ENCODE measurements at regions not wholly inside any gene's neighbourhood (a gene's known extent, or its start where the extent isn't known, plus 50 kb on each side); places are given as distances from the start of the nearest gene placed in this dataset.
"Not testable (repeated sequence)": the region's sequence is repeated elsewhere in the genome, so short reads cannot be mapped to it uniquely, and the experiment has no call there.

DNA sequence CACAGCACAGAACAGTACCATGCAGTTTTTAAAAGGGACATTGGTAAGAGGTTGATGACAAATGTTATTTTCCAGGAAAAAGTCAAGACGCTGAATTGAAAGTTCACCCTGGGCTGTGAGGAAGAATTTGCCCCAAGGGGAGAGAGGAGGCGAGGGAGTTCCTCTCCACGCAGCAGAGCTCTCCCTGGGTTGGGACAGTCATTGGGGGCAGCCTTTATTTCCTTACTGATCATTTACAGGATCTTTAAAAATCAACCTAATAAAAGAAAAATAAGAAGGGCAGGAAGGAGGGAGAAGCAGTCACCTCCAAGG, 49.9 kb upstream of the WNT7B start:
- no peaks in the 10 kb centered on the region; the same call in 1 of the 2 replicates for H3K4me1 ChIP-seq (ENCODE audit: insufficient read depth, low read length)
- no peaks in the 10 kb centered on the region for H3K9me3 ChIP-seq (ENCODE audit: control insufficient read depth, insufficient read depth, low read length)
- peak overlapping the region; percentile 54; the same call in 1 of the 2 replicates for H3K9ac ChIP-seq (ENCODE audit: low read depth, low read length)
- no peaks in the 10 kb centered on the region for H3K36me3 ChIP-seq (ENCODE audit: insufficient read depth, low read length)

DNA sequence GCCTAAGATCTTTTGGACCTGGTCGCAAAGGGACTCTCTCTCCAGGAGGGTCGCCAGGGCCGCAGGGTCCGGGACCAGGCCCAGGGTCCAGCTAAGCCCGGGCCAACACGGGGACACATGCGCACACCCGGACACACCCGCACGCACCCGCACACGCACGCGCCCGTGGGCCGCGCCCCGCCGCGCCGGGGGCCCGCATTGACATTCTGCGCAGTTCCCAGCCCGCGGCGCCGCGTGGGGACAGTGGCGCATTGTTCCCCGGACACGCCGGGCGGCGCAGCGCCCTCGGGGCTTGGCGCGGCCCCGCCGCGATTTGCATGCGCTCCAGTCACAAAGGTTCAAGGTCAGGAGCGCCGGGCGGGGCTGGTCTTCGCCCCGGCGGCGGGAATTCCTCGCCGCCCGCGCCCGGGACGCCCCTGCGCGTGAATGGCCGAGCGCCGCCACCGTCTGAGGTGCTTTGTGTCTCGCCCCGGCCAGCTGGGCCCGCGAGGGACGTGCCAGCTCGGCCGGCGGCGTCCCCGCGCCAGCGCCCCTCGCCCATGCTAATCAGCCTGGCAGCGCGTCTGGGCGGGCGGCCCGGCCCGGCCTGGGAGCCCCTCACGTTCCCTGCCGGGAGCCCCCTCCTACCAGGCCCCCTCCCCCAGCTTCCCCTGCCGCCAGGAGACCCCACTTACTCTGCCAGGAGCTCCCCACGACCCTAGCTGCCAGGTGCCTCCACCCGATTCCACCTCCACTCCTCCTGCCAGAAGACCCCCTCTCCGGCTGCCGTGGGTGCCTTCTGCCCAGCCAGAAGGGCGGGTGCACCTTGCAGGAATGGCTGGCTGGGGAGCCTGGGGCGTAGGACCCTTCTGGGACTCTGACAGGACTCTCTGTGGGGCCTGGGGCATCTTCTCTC, 50.5 kb upstream of the WNT7B start:
- peak overlapping the region; percentile 54 for H3K9ac ChIP-seq (ENCODE audit: low read depth, low read length)
- no peaks in the 10 kb centered on the region for H3K9me3 ChIP-seq (ENCODE audit: control insufficient read depth, insufficient read depth, low read length)
- no peaks in the 10 kb centered on the region for H3K36me3 ChIP-seq (ENCODE audit: insufficient read depth, low read length)
- H3K4me1 ChIP-seq (ENCODE audit: insufficient read depth, low read length): no peaks in the 10 kb centered on the region; the same call in 1 of the 2 replicates

DNA sequence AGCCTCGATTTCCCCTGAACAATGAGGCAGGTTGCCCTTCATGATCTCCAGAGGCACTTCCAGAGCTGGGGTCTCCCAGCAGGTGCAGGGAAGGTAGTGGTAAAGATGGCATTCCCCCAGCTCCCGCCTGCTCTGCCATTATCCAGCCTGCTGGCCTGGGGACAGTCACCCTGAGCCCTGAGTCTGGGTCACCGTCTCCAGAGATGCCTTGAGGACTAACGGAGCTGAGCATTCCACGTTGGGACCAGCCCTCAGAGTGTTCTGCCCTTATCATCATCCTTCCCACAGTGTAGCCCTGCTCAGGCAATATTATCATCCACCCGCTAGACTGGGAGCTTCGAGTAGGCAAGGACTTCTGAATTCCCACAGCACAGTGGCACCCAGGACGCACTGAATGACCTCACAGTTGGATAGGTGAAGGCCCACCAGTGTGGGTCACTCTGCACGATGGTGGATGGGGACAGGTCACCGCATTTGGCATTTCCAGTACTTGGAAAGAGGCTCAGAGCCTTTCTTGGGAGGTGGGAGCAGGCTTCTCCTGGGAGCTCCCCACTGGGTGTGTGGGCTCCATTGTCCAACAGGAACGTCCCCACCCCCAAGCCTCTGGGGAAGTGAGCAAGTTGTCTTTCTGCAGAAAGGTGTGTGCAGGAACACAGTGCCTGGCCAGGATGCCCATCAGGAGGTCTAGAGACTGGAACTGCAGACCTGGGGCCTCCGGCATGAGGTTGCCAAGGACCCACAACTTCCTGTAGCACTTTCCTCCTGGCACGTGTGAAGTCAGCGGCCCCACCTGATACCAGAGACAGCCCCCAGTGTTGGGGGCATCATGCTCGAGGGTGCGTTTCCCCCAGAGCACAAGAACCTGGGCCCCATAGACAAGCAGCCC, 51.4 kb upstream of the WNT7B start:
- no peaks in the 10 kb centered on the region for H3K9me3 ChIP-seq (ENCODE audit: control insufficient read depth, insufficient read depth, low read length)
- H3K9ac ChIP-seq (ENCODE audit: low read depth, low read length): no peak overlapping the region
- no peaks in the 10 kb centered on the region; the same call in 1 of the 2 replicates for H3K4me1 ChIP-seq (ENCODE audit: insufficient read depth, low read length)
- H3K36me3 ChIP-seq (ENCODE audit: insufficient read depth, low read length): no peaks in the 10 kb centered on the region

- Histone ChIP-seq H3K9me3 (ENCODE audit: control insufficient read depth, insufficient read depth, low read length) (no peaks in the 10 kb centered on the region), H3K4me1 (ENCODE audit: insufficient read depth, low read length) (no peaks in the 10 kb centered on the region; the same call in 1 of the 2 replicates), H3K36me3 (ENCODE audit: insufficient read depth, low read length) (no peaks in the 10 kb centered on the region), H3K9ac (ENCODE audit: low read depth, low read length) (no peak overlapping the region)
These were observed 52.1 kb upstream of the WNT7B start for GRCh38 chr22:46029036-46029435.

- Histone ChIP-seq H3K4me1 (ENCODE audit: insufficient read depth, low read length) (no peaks in the 10 kb centered on the region; the same call in 1 of the 2 replicates), H3K9ac (ENCODE audit: low read depth, low read length) (no peak overlapping the region), H3K9me3 (ENCODE audit: control insufficient read depth, insufficient read depth, low read length) (no peaks in the 10 kb centered on the region), H3K36me3 (ENCODE audit: insufficient read depth, low read length) (no peaks in the 10 kb centered on the region)
These were observed 52.7 kb upstream of the WNT7B start for GRCh38 chr22:46029574-46030200.

DNA sequence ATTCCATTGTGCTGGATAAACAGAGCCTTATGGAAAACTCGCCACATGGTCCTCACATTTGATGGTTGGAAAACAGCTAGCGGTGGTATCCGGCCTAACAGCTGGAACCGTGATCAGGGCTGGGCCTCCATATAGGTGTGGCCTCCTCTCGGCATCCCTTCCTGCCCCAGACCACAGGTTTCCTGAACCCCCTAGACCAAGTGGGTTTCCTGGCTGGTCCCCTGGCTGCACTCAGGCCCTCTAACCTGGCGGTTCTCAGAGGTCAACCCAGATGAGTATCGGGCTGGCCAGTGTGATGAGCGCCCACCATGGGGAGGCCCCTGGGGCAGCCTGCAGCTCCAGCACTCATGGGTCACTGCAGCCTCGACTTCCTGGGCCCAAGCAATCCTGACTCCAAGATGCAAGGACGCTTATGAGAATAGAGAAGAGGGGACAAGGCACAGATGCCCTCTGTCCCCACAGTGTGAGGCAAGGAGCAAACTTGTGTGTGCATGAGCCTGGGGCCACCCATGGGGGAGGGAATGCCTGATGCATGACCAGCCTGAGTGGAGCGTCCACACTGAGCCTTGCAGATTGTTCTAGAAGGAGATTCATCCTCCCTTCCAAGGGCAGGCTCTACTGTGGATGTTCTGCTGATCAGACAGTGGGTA, 53.4 kb upstream of the WNT7B start:
- peaks cover 5% of the 10 kb centered on the region for H3K4me1 ChIP-seq (ENCODE audit: insufficient read depth, low read length)
- no peaks in the 10 kb centered on the region for H3K9me3 ChIP-seq (ENCODE audit: control insufficient read depth, insufficient read depth, low read length)
- H3K9ac ChIP-seq (ENCODE audit: low read depth, low read length): no peak overlapping the region
- no peaks in the 10 kb centered on the region for H3K36me3 ChIP-seq (ENCODE audit: insufficient read depth, low read length)

DNA sequence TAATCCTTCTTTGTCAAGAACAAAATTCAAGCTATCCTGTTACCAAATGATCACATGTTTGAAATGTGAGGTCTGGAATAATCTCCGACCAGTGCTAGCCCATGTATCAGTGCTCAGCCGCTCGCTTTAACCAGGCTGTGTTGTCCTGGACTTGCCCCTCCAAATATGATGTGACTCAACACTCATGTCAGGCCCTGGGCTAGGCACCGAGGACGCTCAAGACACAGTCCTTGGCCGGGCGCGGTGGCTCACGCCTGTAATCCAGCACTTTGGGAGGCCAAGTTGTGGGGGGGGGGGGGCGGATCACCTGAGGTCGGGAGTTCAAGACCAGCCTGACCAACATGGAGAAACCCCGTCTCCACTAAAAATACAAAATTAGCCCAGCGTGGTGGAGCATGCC, 54.1 kb upstream of the WNT7B start:
- Histone ChIP-seq H3K4me1 (ENCODE audit: insufficient read depth, low read length) (peaks cover 5% of the 10 kb centered on the region), H3K9ac (ENCODE audit: low read depth, low read length) (no peak overlapping the region), H3K36me3 (ENCODE audit: insufficient read depth, low read length) (no peaks in the 10 kb centered on the region), H3K9me3 (ENCODE audit: control insufficient read depth, insufficient read depth, low read length) (no peaks in the 10 kb centered on the region)

DNA sequence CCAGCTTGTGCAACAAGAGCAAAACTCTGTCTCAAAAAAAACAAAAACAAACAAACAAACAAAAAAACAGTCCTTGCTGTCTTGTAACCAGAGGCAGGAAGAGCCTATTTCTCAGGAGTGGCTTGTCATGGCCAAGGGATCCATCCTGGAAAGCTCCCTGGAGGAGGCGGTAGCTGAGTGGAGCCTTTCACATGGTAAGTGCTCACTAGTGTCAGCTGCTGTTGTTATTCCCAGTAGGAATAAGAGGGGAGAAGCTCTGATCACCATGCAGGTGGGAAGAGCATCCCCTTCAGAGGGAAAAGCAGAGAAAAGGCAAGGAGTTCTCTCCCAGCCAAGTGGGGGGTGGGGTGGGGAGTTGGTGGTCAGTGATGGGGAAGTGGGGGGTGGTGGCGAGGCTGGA, 54.6 kb upstream of the WNT7B start:
- H3K4me1 ChIP-seq (ENCODE audit: insufficient read depth, low read length): peaks cover 5% of the 10 kb centered on the region
- H3K36me3 ChIP-seq (ENCODE audit: insufficient read depth, low read length): no peaks in the 10 kb centered on the region
- no peaks in the 10 kb centered on the region for H3K9me3 ChIP-seq (ENCODE audit: control insufficient read depth, insufficient read depth, low read length)
- no peak overlapping the region for H3K9ac ChIP-seq (ENCODE audit: low read depth, low read length)

DNA sequence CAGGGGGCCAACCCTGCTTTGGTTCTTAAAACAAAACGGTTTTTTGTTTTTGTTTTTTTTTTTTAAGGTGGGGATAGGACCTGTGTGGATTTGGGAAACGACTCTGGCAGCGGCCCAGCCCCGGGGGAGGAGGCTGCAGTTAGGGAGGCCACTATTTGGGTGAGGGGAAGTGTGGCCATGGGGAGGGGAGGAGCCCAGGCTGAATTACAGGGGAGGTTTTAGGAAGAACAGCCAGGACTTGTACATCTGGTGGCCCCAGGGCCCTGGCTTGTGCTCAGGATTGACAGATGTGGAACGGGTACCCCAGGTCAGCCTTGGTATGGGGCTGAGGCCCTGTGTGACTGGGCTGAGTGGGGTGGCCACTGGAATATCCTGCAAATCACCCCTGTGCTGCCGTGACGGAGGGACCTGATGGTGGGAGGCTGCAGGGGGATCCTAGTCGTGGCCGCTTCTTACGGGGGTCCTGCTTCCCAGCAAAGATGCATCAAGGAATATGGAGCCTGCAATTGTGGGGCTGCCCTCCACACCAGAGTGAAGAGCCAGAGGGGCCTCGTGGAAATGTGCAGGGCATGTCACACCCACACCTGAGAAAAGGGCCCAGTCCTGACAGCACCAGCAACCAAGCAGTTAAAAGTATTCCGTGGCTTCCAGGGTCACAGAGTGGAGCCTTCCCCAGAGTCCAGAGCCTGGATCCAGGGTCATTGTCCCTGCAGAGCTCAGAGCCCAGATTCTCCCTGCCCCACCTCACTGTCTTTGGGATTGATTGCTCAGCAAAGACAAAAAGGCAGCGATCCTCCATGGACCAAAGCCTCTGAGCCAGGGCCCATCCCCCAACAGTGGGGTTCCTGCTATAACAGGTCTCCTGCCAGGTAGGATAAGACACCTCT, 55.2 kb upstream of the WNT7B start:
- Histone ChIP-seq H3K36me3 (ENCODE audit: insufficient read depth, low read length) (no peaks in the 10 kb centered on the region), H3K9me3 (ENCODE audit: control insufficient read depth, insufficient read depth, low read length) (no peaks in the 10 kb centered on the region), H3K4me1 (ENCODE audit: insufficient read depth, low read length) (peaks cover 5% of the 10 kb centered on the region), H3K9ac (ENCODE audit: low read depth, low read length) (no peak overlapping the region)

- Histone ChIP-seq H3K9ac (ENCODE audit: low read depth, low read length) (no peak overlapping the region), H3K36me3 (ENCODE audit: insufficient read depth, low read length) (no peaks in the 10 kb centered on the region), H3K4me1 (ENCODE audit: insufficient read depth, low read length) (peaks cover 5% of the 10 kb centered on the region), H3K9me3 (ENCODE audit: control insufficient read depth, insufficient read depth, low read length) (no peaks in the 10 kb centered on the region)
These were observed 56.6 kb upstream of the WNT7B start for GRCh38 chr22:46033256-46034200.

- H3K36me3 ChIP-seq (ENCODE audit: insufficient read depth, low read length); H3K9ac ChIP-seq (ENCODE audit: low read depth, low read length); H3K4me1 ChIP-seq (ENCODE audit: insufficient read depth, low read length); H3K9me3 ChIP-seq (ENCODE audit: control insufficient read depth, insufficient read depth, low read length): not testable (repeated sequence)
These were observed 57.5 kb upstream of the WNT7B start for GRCh38 chr22:46034480-46034879.

GRCh38 chr22:46035380-46035741, 58.4 kb upstream of the WNT7B start:
- H3K4me1 ChIP-seq (ENCODE audit: insufficient read depth, low read length): peaks cover 5% of the 10 kb centered on the region
- H3K9me3 ChIP-seq (ENCODE audit: control insufficient read depth, insufficient read depth, low read length): no peaks in the 10 kb centered on the region
- H3K9ac ChIP-seq (ENCODE audit: low read depth, low read length): peak overlapping the region; percentile 95
- no peaks in the 10 kb centered on the region for H3K36me3 ChIP-seq (ENCODE audit: insufficient read depth, low read length)
